H9 (cell line): ENCODE measurements at regions not wholly inside any gene's neighbourhood (a gene's known extent, or its start where the extent isn't known, plus 50 kb on each side); places are given as distances from the start of the nearest gene placed in this dataset.

Experiments used
- DNase-seq: peaks from one replicate; pipeline ENCODE4 v3.0.0-alpha.2; 2017
- H2AFZ ChIP-seq: one replicate; pipeline ENCODE4 v1.6.1; 2013; ENCODE audit warnings: mild to moderate bottlenecking, low read length, control low read depth, moderate library complexity
- H2AK5ac ChIP-seq: 2 replicates; pipeline ENCODE4 v1.6.1; 2013; ENCODE audit warnings: low read length, control low read depth, mixed read lengths; ENCODE audit not compliant: insufficient read length
- H2BK120ac ChIP-seq: one replicate; pipeline ENCODE4 v1.6.1; 2013; ENCODE audit warnings: low read depth, mild to moderate bottlenecking, low read length, control low read depth, inconsistent platforms; ENCODE audit not compliant: poor library complexity, severe bottlenecking
- H2BK12ac ChIP-seq: 2 replicates; pipeline ENCODE4 v1.6.1; 2013; ENCODE audit warnings: low read length, control low read depth, mixed read lengths, low read depth; ENCODE audit not compliant: insufficient read length
- H2BK15ac ChIP-seq: 2 replicates; pipeline ENCODE4 v1.6.1; 2013; ENCODE audit warnings: low read depth, low read length, control low read depth
- H2BK20ac ChIP-seq: one replicate; pipeline ENCODE4 v1.6.1; 2013; ENCODE audit warnings: low read depth, mild to moderate bottlenecking, low read length, control low read depth, inconsistent platforms; ENCODE audit not compliant: poor library complexity, severe bottlenecking
- H2BK5ac ChIP-seq: 2 replicates; pipeline ENCODE4 v1.6.1; 2013; ENCODE audit warnings: low read length, control low read depth, mixed read lengths; ENCODE audit not compliant: insufficient read length
- H3K14ac ChIP-seq: 2 replicates; pipeline ENCODE4 v1.6.1; 2013; ENCODE audit warnings: low read length, control low read depth; ENCODE audit not compliant: insufficient read depth
- H3K18ac ChIP-seq: 2 replicates; pipeline ENCODE4 v1.6.1; 2013; ENCODE audit warnings: low read depth, mild to moderate bottlenecking, mixed read lengths, low read length, control low read depth; ENCODE audit not compliant: insufficient read length
- H3K23ac ChIP-seq: 2 replicates; pipeline ENCODE4 v1.6.1; 2013; ENCODE audit warnings: low read length, control low read depth, mixed read lengths, low read depth; ENCODE audit not compliant: insufficient read length
- H3K23me2 ChIP-seq: 2 replicates; pipeline ENCODE4 v1.6.1; 2013; ENCODE audit warnings: low read depth, mild to moderate bottlenecking, mixed read lengths, low read length, control low read depth; ENCODE audit not compliant: insufficient read length, poor library complexity, severe bottlenecking
- H3K27ac ChIP-seq: 2 replicates; pipeline ENCODE4 v1.5.1; 2013; ENCODE audit warnings: low read length, control low read depth, mixed read lengths, low read depth; ENCODE audit not compliant: insufficient read length
- H3K27me3 ChIP-seq: 2 replicates; pipeline ENCODE4 v1.6.1; 2013; ENCODE audit warnings: low read length, control low read depth, inconsistent platforms; ENCODE audit not compliant: insufficient read depth
- H3K4ac ChIP-seq: 2 replicates; pipeline ENCODE4 v1.6.1; 2013; ENCODE audit warnings: low read depth, mild to moderate bottlenecking, control low read depth, inconsistent platforms, low read length, moderate library complexity
- H3K4me1 ChIP-seq: 2 replicates; pipeline ENCODE4 v1.6.1; 2013; ENCODE audit warnings: low read length, control low read depth, inconsistent platforms; ENCODE audit not compliant: insufficient read depth
- H3K4me2 ChIP-seq: 2 replicates; pipeline ENCODE4 v1.6.1; 2013; ENCODE audit warnings: low read length, control low read depth, mixed read lengths; ENCODE audit not compliant: insufficient read length, insufficient read depth
- H3K56ac ChIP-seq: 2 replicates; pipeline ENCODE4 v1.6.1; 2013; ENCODE audit warnings: low read depth, mild to moderate bottlenecking, mixed read lengths, low read length, control low read depth; ENCODE audit not compliant: insufficient read length
- H3K79me1 ChIP-seq: 2 replicates; pipeline ENCODE4 v1.6.1; 2013; ENCODE audit warnings: low read depth, mild to moderate bottlenecking, moderate library complexity, low read length, control low read depth, inconsistent platforms; ENCODE audit not compliant: insufficient read depth, poor library complexity, severe bottlenecking
- H3K79me2 ChIP-seq: 2 replicates; pipeline ENCODE4 v1.6.1; 2013; ENCODE audit warnings: low read length, control low read depth, inconsistent platforms; ENCODE audit not compliant: insufficient read depth
- H3K9ac ChIP-seq: 2 replicates; pipeline ENCODE4 v1.6.1; 2013; ENCODE audit warnings: low read length, control low read depth, mixed read lengths; ENCODE audit not compliant: insufficient read length; ENCODE audit errors: extremely low read depth
- H3K9me3 ChIP-seq: one replicate; pipeline ENCODE4 v1.6.1; 2013; ENCODE audit warnings: low read depth, low read length, inconsistent platforms; ENCODE audit not compliant: control insufficient read depth
- H3T11ph ChIP-seq: one replicate; pipeline ENCODE4 v1.6.1; 2013; ENCODE audit warnings: mild to moderate bottlenecking, low read length, control low read depth, inconsistent platforms
- H4K20me1 ChIP-seq: one replicate; pipeline ENCODE4 v1.6.1; 2013; ENCODE audit not compliant: control insufficient read depth, insufficient read length, insufficient read depth
- H4K5ac ChIP-seq: 2 replicates; pipeline ENCODE4 v1.6.1; 2013; ENCODE audit warnings: low read depth, mild to moderate bottlenecking, mixed read lengths, low read length, control low read depth; ENCODE audit not compliant: insufficient read length
- H4K8ac ChIP-seq: replicated peaks from 2 replicates; pipeline ENCODE4 v1.6.1; 2013; ENCODE audit warnings: low read length, control low read depth, mixed read lengths, low read depth; ENCODE audit not compliant: insufficient read length
- H4K91ac ChIP-seq: 2 replicates; pipeline ENCODE4 v1.6.1; 2013; ENCODE audit warnings: low read depth, mild to moderate bottlenecking, moderate library complexity, mixed read lengths, low read length, control low read depth; ENCODE audit not compliant: insufficient read length
- H3K27ac Mint-ChIP-seq, 3 experiments: 2 replicates in 2 of 3; 3 replicates in 1 of 3; pipeline ENCODE4 v1.8.0; 2020 to 2021; ENCODE audit warnings: mixed read lengths in 3 of 3, mild to moderate bottlenecking in 1 of 3, moderate library complexity in 1 of 3
- H3K27me3 Mint-ChIP-seq: 2 replicates; pipeline ENCODE4 v1.8.0; 2021; ENCODE audit warnings: low read depth, mild to moderate bottlenecking, moderate library complexity, mixed read lengths
- H3K36me3 Mint-ChIP-seq, 3 experiments: 2 replicates in 2 of 3; 3 replicates in 1 of 3; pipeline ENCODE4 v1.8.0; 2020 to 2021; ENCODE audit warnings: low read depth in 3 of 3, mixed read lengths in 3 of 3; ENCODE audit not compliant: insufficient read depth in 1 of 3
- H3K4me1 Mint-ChIP-seq, 2 experiments: 2 replicates each; pipeline ENCODE4 v1.8.0; 2020; ENCODE audit warnings: mixed read lengths in 2 of 2
- H3K4me3 Mint-ChIP-seq, 2 experiments: 2 replicates in 1 of 2; 3 replicates in 1 of 2; pipeline ENCODE4 v1.8.0; 2020 to 2021; ENCODE audit warnings: mild to moderate bottlenecking in 2 of 2, mixed read lengths in 2 of 2, moderate library complexity in 1 of 2
- H3K9me3 Mint-ChIP-seq, 2 experiments: 2 replicates in 1 of 2; 3 replicates in 1 of 2; pipeline ENCODE4 v1.8.0; 2020; ENCODE audit warnings: mild to moderate bottlenecking in 2 of 2, mixed read lengths in 2 of 2, moderate library complexity in 1 of 2
- WGBS: extraction: QIAGEN DNeasy Blood & Tissue Kit; methylation state at CpG from one replicate; pipeline ENCODE4 v1.1.7; 2013; ENCODE audit warnings: missing lambda C conversion rate, low lambda C conversion rate, mixed read lengths; ENCODE audit not compliant: insufficient read length; ENCODE audit errors: extremely low coverage; 5-methylcytosine and 5-hydroxymethylcytosine counted together
- TF ChIP-seq, protein P1 (sequence below): fragments of 200-600 bp; sonication (generic); conservative IDR thresholded peaks from 3 replicates; pipeline ENCODE4 v1.8.0; 2021; ENCODE audit warnings: antibody characterized with exemption, mild to moderate bottlenecking

DNA sequence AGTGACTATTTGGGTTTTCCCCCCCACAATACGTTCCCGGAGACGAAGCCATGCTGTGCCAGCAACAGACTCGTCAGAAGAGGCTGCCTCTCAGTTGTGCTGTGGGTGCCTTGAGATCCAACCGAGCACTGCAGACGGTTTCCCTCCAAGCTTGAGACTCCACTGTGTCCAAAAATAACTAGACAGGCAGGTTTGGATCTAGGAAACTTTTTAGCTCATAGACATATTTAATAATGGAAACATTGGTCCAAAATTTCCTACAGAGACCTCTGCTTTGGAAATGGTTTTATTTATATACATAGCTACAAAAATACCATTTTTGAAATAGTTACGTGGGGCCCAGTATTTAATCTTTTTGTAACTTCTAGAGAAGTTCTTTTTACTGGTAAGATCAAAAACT lies 63.1 kb upstream of the SPATS2L start:
- Histone ChIP-seq H3K14ac (no peak overlapping the region), H2BK12ac (no peak overlapping the region), H3K23ac (no peak overlapping the region), H2BK5ac (no peak overlapping the region), H3K79me1 (no peaks in the 10 kb centered on the region), H3K27ac (no peak overlapping the region), H3K4me2 (no peak overlapping the region), H3K9ac (no peak overlapping the region), H3K79me2 (no peaks in the 10 kb centered on the region), H2BK15ac (no peak overlapping the region), H2BK120ac (no peak overlapping the region), H4K8ac (no peak overlapping the region), H2BK20ac (no peak overlapping the region), H3K23me2 (no peaks in the 10 kb centered on the region), H2AK5ac (no peak overlapping the region), H3K9me3 (no peaks in the 10 kb centered on the region), H4K91ac (no peak overlapping the region), H3K4me1 (peaks cover 3% of the 10 kb centered on the region; the same call in 1 of the 2 replicates), H2AFZ (no peak overlapping the region), H4K5ac (no peak overlapping the region), H3T11ph (no peak overlapping the region), H3K18ac (no peak overlapping the region), H3K4ac (no peak overlapping the region), H4K20me1 (no peaks in the 10 kb centered on the region), H3K27me3 (no peaks in the 10 kb centered on the region), H3K56ac (no peak overlapping the region)
- peaks cover 3 to 6% of the 10 kb centered on the region in 2 experiments for H3K4me1 Mint-ChIP-seq
- H3K27me3 Mint-ChIP-seq, result no peaks in the 10 kb centered on the region
- DNase-seq, result no peak
- H3K9me3 Mint-ChIP-seq, result no peaks in the 10 kb centered on the region
- no CpG with 5 or more reads among the region's 7 CpGs for WGBS
- H3K4me3 Mint-ChIP-seq, result no peak overlapping the region
- no peaks in the 10 kb centered on the region; a peak in 1 of 7 replicates for H3K36me3 Mint-ChIP-seq
- TF ChIP-seq, protein P1, sequence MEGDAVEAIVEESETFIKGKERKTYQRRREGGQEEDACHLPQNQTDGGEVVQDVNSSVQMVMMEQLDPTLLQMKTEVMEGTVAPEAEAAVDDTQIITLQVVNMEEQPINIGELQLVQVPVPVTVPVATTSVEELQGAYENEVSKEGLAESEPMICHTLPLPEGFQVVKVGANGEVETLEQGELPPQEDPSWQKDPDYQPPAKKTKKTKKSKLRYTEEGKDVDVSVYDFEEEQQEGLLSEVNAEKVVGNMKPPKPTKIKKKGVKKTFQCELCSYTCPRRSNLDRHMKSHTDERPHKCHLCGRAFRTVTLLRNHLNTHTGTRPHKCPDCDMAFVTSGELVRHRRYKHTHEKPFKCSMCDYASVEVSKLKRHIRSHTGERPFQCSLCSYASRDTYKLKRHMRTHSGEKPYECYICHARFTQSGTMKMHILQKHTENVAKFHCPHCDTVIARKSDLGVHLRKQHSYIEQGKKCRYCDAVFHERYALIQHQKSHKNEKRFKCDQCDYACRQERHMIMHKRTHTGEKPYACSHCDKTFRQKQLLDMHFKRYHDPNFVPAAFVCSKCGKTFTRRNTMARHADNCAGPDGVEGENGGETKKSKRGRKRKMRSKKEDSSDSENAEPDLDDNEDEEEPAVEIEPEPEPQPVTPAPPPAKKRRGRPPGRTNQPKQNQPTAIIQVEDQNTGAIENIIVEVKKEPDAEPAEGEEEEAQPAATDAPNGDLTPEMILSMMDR, result no peak
- H3K27ac Mint-ChIP-seq, result no peak overlapping the region
